ENCODE measurements at regions not wholly inside any gene's neighbourhood (a gene's known extent, or its start where the extent isn't known, plus 50 kb on each side); places are given as distances from the start of the nearest gene placed in this dataset.

GRCh38 chr2:111687911-111688310 is 196.1 kb downstream of the ANAPC1 start:
- no peak overlapping the region for H3K4me3 ChIP-seq (replicated peaks; ENCODE audit: low read depth, low read length)
- no peak for TF ChIP-seq CTCF (IDR thresholded peaks at IDR 0.05; ENCODE audit: low read depth, low read length, missing control alignments)
- no peak for DNase-seq (ENCODE audit: extremely low read depth, low read depth)

GRCh38 chr2:111688482-111688881 is 195.5 kb downstream of the ANAPC1 start:
- no peak for DNase-seq (ENCODE audit: extremely low read depth, low read depth)
- TF ChIP-seq CTCF (IDR thresholded peaks at IDR 0.05; ENCODE audit: low read depth, low read length, missing control alignments): no peak
- no peak overlapping the region for H3K4me3 ChIP-seq (replicated peaks; ENCODE audit: low read depth, low read length)

- TF ChIP-seq CTCF (IDR thresholded peaks at IDR 0.05; ENCODE audit: low read depth, low read length, missing control alignments): no peak
- H3K4me3 ChIP-seq (replicated peaks; ENCODE audit: low read depth, low read length): no peak overlapping the region
- no peak for DNase-seq (ENCODE audit: extremely low read depth, low read depth)
Observed at GRCh38 chr2:111689174-111689573, 194.8 kb downstream of the ANAPC1 start.

GRCh38 chr2:111689941-111690340 is 194.1 kb downstream of the ANAPC1 start:
- H3K4me3 ChIP-seq (replicated peaks; ENCODE audit: low read depth, low read length): no peak overlapping the region
- no peak for DNase-seq (ENCODE audit: extremely low read depth, low read depth)
- TF ChIP-seq CTCF (IDR thresholded peaks at IDR 0.05; ENCODE audit: low read depth, low read length, missing control alignments): no peak

- no peak for TF ChIP-seq CTCF (IDR thresholded peaks at IDR 0.05; ENCODE audit: low read depth, low read length, missing control alignments)
- H3K4me3 ChIP-seq (replicated peaks; ENCODE audit: low read depth, low read length): no peak overlapping the region
- DNase-seq (ENCODE audit: extremely low read depth, low read depth): no peak
Observed at GRCh38 chr2:111691164-111691875, 192.7 kb downstream of the ANAPC1 start.

- DNase-seq (ENCODE audit: extremely low read depth, low read depth): no peak
- no peak for TF ChIP-seq CTCF (IDR thresholded peaks at IDR 0.05; ENCODE audit: low read depth, low read length, missing control alignments)
- H3K4me3 ChIP-seq (replicated peaks; ENCODE audit: low read depth, low read length): no peak overlapping the region
Observed at GRCh38 chr2:111692311-111692710, 191.7 kb downstream of the ANAPC1 start.

GRCh38 chr2:111694700-111695101 is 189.3 kb downstream of the ANAPC1 start:
- no peak for TF ChIP-seq CTCF (IDR thresholded peaks at IDR 0.05; ENCODE audit: low read depth, low read length, missing control alignments)
- DNase-seq (ENCODE audit: extremely low read depth, low read depth): peak; percentile 86
- H3K4me3 ChIP-seq (replicated peaks; ENCODE audit: low read depth, low read length): no peak overlapping the region
